ENCODE measurements at regions not wholly inside any gene's neighbourhood (a gene's known extent, or its start where the extent isn't known, plus 50 kb on each side); places are given as distances from the start of the nearest gene placed in this dataset.

- H3K79me2 ChIP-seq (ENCODE audit: control insufficient read depth, insufficient read depth, low read length, unreplicated experiment) = no peaks in the 10 kb centered on the region
- no peak overlapping the region for H2AFZ ChIP-seq (ENCODE audit: low read length, unreplicated experiment)
- H3K27ac ChIP-seq (ENCODE audit: low read depth, low read length) = no peak overlapping the region
- no peaks in the 10 kb centered on the region for H3K4me1 ChIP-seq (ENCODE audit: control insufficient read depth, insufficient read depth, low read length, unreplicated experiment)
- no peaks in the 10 kb centered on the region for H3K36me3 ChIP-seq (ENCODE audit: insufficient read depth, low read length)
- H3K4me3 ChIP-seq (ENCODE audit: low read depth, low read length) = no peak overlapping the region
- no peaks in the 10 kb centered on the region for H3K27me3 ChIP-seq (ENCODE audit: insufficient read depth, low read length)
These were observed 394.1 kb upstream of the SMIM31 start for GRCh38 chr4:164359881-164360280.

GRCh38 chr4:164368894-164369293 is 385.0 kb upstream of the SMIM31 start:
- Histone ChIP-seq H3K79me2 (ENCODE audit: control insufficient read depth, insufficient read depth, low read length, unreplicated experiment) (no peaks in the 10 kb centered on the region), H3K27me3 (ENCODE audit: insufficient read depth, low read length) (no peaks in the 10 kb centered on the region), H3K4me3 (ENCODE audit: low read depth, low read length) (no peak overlapping the region), H2AFZ (ENCODE audit: low read length, unreplicated experiment) (no peak overlapping the region), H3K4me1 (ENCODE audit: control insufficient read depth, insufficient read depth, low read length, unreplicated experiment) (no peaks in the 10 kb centered on the region), H3K36me3 (ENCODE audit: insufficient read depth, low read length) (no peaks in the 10 kb centered on the region), H3K27ac (ENCODE audit: low read depth, low read length) (no peak overlapping the region)

GRCh38 chr4:164373021-164373420 is 380.9 kb upstream of the SMIM31 start:
- H3K27ac ChIP-seq (ENCODE audit: low read depth, low read length) = no peak overlapping the region
- no peaks in the 10 kb centered on the region for H3K4me1 ChIP-seq (ENCODE audit: control insufficient read depth, insufficient read depth, low read length, unreplicated experiment)
- no peak overlapping the region for H2AFZ ChIP-seq (ENCODE audit: low read length, unreplicated experiment)
- H3K36me3 ChIP-seq (ENCODE audit: insufficient read depth, low read length) = no peaks in the 10 kb centered on the region
- H3K4me3 ChIP-seq (ENCODE audit: low read depth, low read length) = no peak overlapping the region
- H3K79me2 ChIP-seq (ENCODE audit: control insufficient read depth, insufficient read depth, low read length, unreplicated experiment) = no peaks in the 10 kb centered on the region
- no peaks in the 10 kb centered on the region for H3K27me3 ChIP-seq (ENCODE audit: insufficient read depth, low read length)

- H3K27ac ChIP-seq (ENCODE audit: low read depth, low read length) = no peak overlapping the region
- H3K4me1 ChIP-seq (ENCODE audit: control insufficient read depth, insufficient read depth, low read length, unreplicated experiment) = no peaks in the 10 kb centered on the region
- H3K79me2 ChIP-seq (ENCODE audit: control insufficient read depth, insufficient read depth, low read length, unreplicated experiment) = no peaks in the 10 kb centered on the region
These were observed 376.7 kb upstream of the SMIM31 start for GRCh38 chr4:164377277-164377676.

GRCh38 chr4:164378361-164378760 is 375.6 kb upstream of the SMIM31 start:
- Histone ChIP-seq H2AFZ (ENCODE audit: low read length, unreplicated experiment) (no peak overlapping the region), H3K79me2 (ENCODE audit: control insufficient read depth, insufficient read depth, low read length, unreplicated experiment) (no peaks in the 10 kb centered on the region), H3K4me1 (ENCODE audit: control insufficient read depth, insufficient read depth, low read length, unreplicated experiment) (no peaks in the 10 kb centered on the region), H3K36me3 (ENCODE audit: insufficient read depth, low read length) (no peaks in the 10 kb centered on the region), H3K4me3 (ENCODE audit: low read depth, low read length) (no peak overlapping the region), H3K27ac (ENCODE audit: low read depth, low read length) (no peak overlapping the region), H3K27me3 (ENCODE audit: insufficient read depth, low read length) (peaks cover 16% of the 10 kb centered on the region; the same call in 1 of the 2 replicates)

More at GRCh38 chr4:164377277-164377676, 376.7 kb upstream of the SMIM31 start:
- Histone ChIP-seq H3K4me3 (ENCODE audit: low read depth, low read length) (no peak overlapping the region), H2AFZ (ENCODE audit: low read length, unreplicated experiment) (no peak overlapping the region), H3K36me3 (ENCODE audit: insufficient read depth, low read length) (no peaks in the 10 kb centered on the region), H3K27me3 (ENCODE audit: insufficient read depth, low read length) (0 out of 2 replicates have a peak, but pooled peaks cover 5% of the 10 kb centered on the region)

GRCh38 chr4:164379694-164380093 is 374.2 kb upstream of the SMIM31 start:
- no peaks in the 10 kb centered on the region for H3K4me1 ChIP-seq (ENCODE audit: control insufficient read depth, insufficient read depth, low read length, unreplicated experiment)
- no peak overlapping the region for H3K4me3 ChIP-seq (ENCODE audit: low read depth, low read length)
- H3K27ac ChIP-seq (ENCODE audit: low read depth, low read length) = no peak overlapping the region
- H3K36me3 ChIP-seq (ENCODE audit: insufficient read depth, low read length) = no peaks in the 10 kb centered on the region
- no peak overlapping the region for H2AFZ ChIP-seq (ENCODE audit: low read length, unreplicated experiment)
- H3K79me2 ChIP-seq (ENCODE audit: control insufficient read depth, insufficient read depth, low read length, unreplicated experiment) = no peaks in the 10 kb centered on the region
- H3K27me3 ChIP-seq (ENCODE audit: insufficient read depth, low read length) = peaks cover 29% of the 10 kb centered on the region

GRCh38 chr4:164381859-164382258 is 372.1 kb upstream of the SMIM31 start:
- no peaks in the 10 kb centered on the region for H3K4me1 ChIP-seq (ENCODE audit: control insufficient read depth, insufficient read depth, low read length, unreplicated experiment)
- H3K4me3 ChIP-seq (ENCODE audit: low read depth, low read length) = no peak overlapping the region
- no peaks in the 10 kb centered on the region for H3K36me3 ChIP-seq (ENCODE audit: insufficient read depth, low read length)
- no peak overlapping the region for H2AFZ ChIP-seq (ENCODE audit: low read length, unreplicated experiment)
- peaks cover 29% of the 10 kb centered on the region for H3K27me3 ChIP-seq (ENCODE audit: insufficient read depth, low read length)
- no peaks in the 10 kb centered on the region for H3K79me2 ChIP-seq (ENCODE audit: control insufficient read depth, insufficient read depth, low read length, unreplicated experiment)
- H3K27ac ChIP-seq (ENCODE audit: low read depth, low read length) = no peak overlapping the region

- Histone ChIP-seq H3K4me1 (ENCODE audit: control insufficient read depth, insufficient read depth, low read length, unreplicated experiment) (no peaks in the 10 kb centered on the region), H3K27ac (ENCODE audit: low read depth, low read length) (no peak overlapping the region), H3K36me3 (ENCODE audit: insufficient read depth, low read length) (no peaks in the 10 kb centered on the region), H3K79me2 (ENCODE audit: control insufficient read depth, insufficient read depth, low read length, unreplicated experiment) (no peaks in the 10 kb centered on the region), H2AFZ (ENCODE audit: low read length, unreplicated experiment) (no peak overlapping the region), H3K4me3 (ENCODE audit: low read depth, low read length) (no peak overlapping the region), H3K27me3 (ENCODE audit: insufficient read depth, low read length) (peaks cover 29% of the 10 kb centered on the region)
These were observed 370.9 kb upstream of the SMIM31 start for GRCh38 chr4:164383058-164383357.

- no peak overlapping the region for H3K27ac ChIP-seq (ENCODE audit: low read depth, low read length)
- no peak overlapping the region for H2AFZ ChIP-seq (ENCODE audit: low read length, unreplicated experiment)
- H3K4me3 ChIP-seq (ENCODE audit: low read depth, low read length) = no peak overlapping the region
- no peaks in the 10 kb centered on the region for H3K36me3 ChIP-seq (ENCODE audit: insufficient read depth, low read length)
- peaks cover 29% of the 10 kb centered on the region for H3K27me3 ChIP-seq (ENCODE audit: insufficient read depth, low read length)
- no peaks in the 10 kb centered on the region for H3K4me1 ChIP-seq (ENCODE audit: control insufficient read depth, insufficient read depth, low read length, unreplicated experiment)
- H3K79me2 ChIP-seq (ENCODE audit: control insufficient read depth, insufficient read depth, low read length, unreplicated experiment) = no peaks in the 10 kb centered on the region
These were observed 370.3 kb upstream of the SMIM31 start for GRCh38 chr4:164383358-164384220.

- no peak overlapping the region for H3K4me3 ChIP-seq (ENCODE audit: low read depth, low read length)
- no peaks in the 10 kb centered on the region for H3K4me1 ChIP-seq (ENCODE audit: control insufficient read depth, insufficient read depth, low read length, unreplicated experiment)
- H3K27ac ChIP-seq (ENCODE audit: low read depth, low read length) = no peak overlapping the region
- H2AFZ ChIP-seq (ENCODE audit: low read length, unreplicated experiment) = no peak overlapping the region
- H3K27me3 ChIP-seq (ENCODE audit: insufficient read depth, low read length) = peaks cover 29% of the 10 kb centered on the region
- H3K79me2 ChIP-seq (ENCODE audit: control insufficient read depth, insufficient read depth, low read length, unreplicated experiment) = no peaks in the 10 kb centered on the region
- H3K36me3 ChIP-seq (ENCODE audit: insufficient read depth, low read length) = no peaks in the 10 kb centered on the region
These were observed 369.5 kb upstream of the SMIM31 start for GRCh38 chr4:164384416-164384815.

- Histone ChIP-seq H3K4me1 (ENCODE audit: control insufficient read depth, insufficient read depth, low read length, unreplicated experiment) (no peaks in the 10 kb centered on the region), H3K27ac (ENCODE audit: low read depth, low read length) (no peak overlapping the region), H3K4me3 (ENCODE audit: low read depth, low read length) (no peak overlapping the region), H3K79me2 (ENCODE audit: control insufficient read depth, insufficient read depth, low read length, unreplicated experiment) (no peaks in the 10 kb centered on the region), H3K36me3 (ENCODE audit: insufficient read depth, low read length) (no peaks in the 10 kb centered on the region), H3K27me3 (ENCODE audit: insufficient read depth, low read length) (no peaks in the 10 kb centered on the region), H2AFZ (ENCODE audit: low read length, unreplicated experiment) (no peak overlapping the region)
These were observed 357.5 kb upstream of the SMIM31 start for GRCh38 chr4:164396439-164396838.

All from ACC112 (cell line).